ENCODE measurements at regions not wholly inside any gene's neighbourhood (a gene's known extent, or its start where the extent isn't known, plus 50 kb on each side); places are given as distances from the start of the nearest gene placed in this dataset.

DNA sequence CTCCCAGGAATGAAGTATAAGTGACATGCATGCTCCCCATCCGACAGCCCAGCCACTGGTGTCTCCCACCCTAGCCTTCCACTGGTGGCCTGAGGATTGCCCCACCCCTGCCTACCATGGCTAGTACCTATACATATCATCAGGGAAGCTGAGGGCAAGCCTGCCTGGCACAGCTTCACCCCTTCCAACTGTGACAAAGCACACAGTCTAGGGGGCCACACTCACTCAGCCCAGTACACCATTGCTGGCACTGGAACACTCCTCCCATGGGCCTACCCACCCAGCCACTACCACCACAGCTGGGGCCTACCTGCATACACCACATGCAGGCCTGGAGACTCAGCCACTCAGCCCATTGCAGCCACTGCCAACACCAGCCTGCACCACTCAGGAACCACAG lies 393.1 kb upstream of the STEAP1 start:
- Histone ChIP-seq H3K36me3 (ENCODE audit: low read depth) (no peaks in the 10 kb centered on the region), H3K27ac (ENCODE audit: poor library complexity, severe bottlenecking) (no peak overlapping the region), H3K4me1 (ENCODE audit: insufficient read depth, poor library complexity, severe bottlenecking) (no peaks in the 10 kb centered on the region), H3K9me3 (ENCODE audit: severe bottlenecking) (no peaks in the 10 kb centered on the region), H3K27me3 (ENCODE audit: insufficient read depth, poor library complexity, severe bottlenecking) (peaks cover 3% of the 10 kb centered on the region), H3K4me3 (ENCODE audit: severe bottlenecking) (no peak overlapping the region)
- TF ChIP-seq, protein P1, sequence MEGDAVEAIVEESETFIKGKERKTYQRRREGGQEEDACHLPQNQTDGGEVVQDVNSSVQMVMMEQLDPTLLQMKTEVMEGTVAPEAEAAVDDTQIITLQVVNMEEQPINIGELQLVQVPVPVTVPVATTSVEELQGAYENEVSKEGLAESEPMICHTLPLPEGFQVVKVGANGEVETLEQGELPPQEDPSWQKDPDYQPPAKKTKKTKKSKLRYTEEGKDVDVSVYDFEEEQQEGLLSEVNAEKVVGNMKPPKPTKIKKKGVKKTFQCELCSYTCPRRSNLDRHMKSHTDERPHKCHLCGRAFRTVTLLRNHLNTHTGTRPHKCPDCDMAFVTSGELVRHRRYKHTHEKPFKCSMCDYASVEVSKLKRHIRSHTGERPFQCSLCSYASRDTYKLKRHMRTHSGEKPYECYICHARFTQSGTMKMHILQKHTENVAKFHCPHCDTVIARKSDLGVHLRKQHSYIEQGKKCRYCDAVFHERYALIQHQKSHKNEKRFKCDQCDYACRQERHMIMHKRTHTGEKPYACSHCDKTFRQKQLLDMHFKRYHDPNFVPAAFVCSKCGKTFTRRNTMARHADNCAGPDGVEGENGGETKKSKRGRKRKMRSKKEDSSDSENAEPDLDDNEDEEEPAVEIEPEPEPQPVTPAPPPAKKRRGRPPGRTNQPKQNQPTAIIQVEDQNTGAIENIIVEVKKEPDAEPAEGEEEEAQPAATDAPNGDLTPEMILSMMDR (IDR thresholded peaks at IDR 0.05; ENCODE audit: poor library complexity, severe bottlenecking) = no peak
- ATAC-seq (ENCODE audit: low read depth) (no peak), DNase-seq (ENCODE audit: low spot score) (no peak)

DNA sequence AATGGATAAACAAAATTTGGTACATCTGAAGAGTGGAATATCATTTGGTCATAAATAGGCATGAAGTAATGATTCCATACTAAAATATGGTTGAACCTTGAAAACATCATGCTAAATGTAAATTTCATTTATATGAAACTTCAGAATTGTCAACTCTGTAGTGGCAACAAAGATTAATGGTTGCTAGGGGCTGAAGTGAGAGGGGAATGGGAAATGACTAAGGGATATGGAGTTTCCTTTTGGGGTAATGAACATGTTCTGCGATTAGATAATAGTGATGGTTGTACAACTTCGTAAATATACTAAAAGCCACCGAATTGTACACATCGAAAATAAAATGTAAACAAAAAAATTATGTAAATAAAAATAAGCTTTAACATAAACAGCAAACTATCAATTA lies 384.1 kb upstream of the STEAP1 start:
- Histone ChIP-seq H3K4me1 (ENCODE audit: insufficient read depth, poor library complexity, severe bottlenecking) (no peaks in the 10 kb centered on the region), H3K27ac (ENCODE audit: poor library complexity, severe bottlenecking) (no peak overlapping the region), H3K9me3 (ENCODE audit: severe bottlenecking) (no peaks in the 10 kb centered on the region), H3K36me3 (ENCODE audit: low read depth) (no peaks in the 10 kb centered on the region), H3K4me3 (ENCODE audit: severe bottlenecking) (no peak overlapping the region), H3K27me3 (ENCODE audit: insufficient read depth, poor library complexity, severe bottlenecking) (peaks cover 3% of the 10 kb centered on the region)
- DNase-seq (ENCODE audit: low spot score) (no peak), ATAC-seq (ENCODE audit: low read depth) (no peak)
- TF ChIP-seq, protein P1 (IDR thresholded peaks at IDR 0.05; ENCODE audit: poor library complexity, severe bottlenecking) = no peak

DNA sequence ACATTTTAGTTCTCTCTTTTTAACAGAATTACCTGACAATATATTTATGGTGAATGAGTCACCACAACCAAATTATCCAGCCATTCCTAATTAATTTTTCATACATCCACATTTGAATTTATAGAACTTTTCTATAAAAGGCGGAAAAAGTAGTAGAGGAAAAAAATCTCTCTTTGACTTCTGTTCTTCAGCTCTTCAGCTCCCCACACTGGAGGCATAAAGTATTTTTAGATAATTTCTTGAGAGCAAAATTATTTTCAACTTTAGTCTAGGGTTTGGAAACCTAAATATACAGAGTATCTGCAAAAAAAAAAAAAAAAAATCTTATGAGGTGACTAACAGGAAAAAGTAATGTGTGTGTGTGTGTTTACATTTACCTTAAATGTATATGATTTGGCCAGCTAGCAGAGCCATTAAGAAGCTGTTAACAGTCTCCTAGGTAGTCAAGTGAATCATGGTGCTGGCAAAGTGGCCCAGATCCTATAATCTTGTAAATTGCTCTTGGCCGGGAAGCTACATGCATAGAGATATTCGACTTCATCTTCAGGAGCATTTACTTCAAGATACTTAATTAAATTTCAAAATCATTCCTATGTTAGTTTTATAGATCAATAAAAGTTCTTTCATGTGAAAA lies 383.1 kb upstream of the STEAP1 start:
- Histone ChIP-seq H3K36me3 (ENCODE audit: low read depth) (no peaks in the 10 kb centered on the region), H3K9me3 (ENCODE audit: severe bottlenecking) (no peaks in the 10 kb centered on the region), H3K4me3 (ENCODE audit: severe bottlenecking) (no peak overlapping the region), H3K4me1 (ENCODE audit: insufficient read depth, poor library complexity, severe bottlenecking) (no peaks in the 10 kb centered on the region), H3K27me3 (ENCODE audit: insufficient read depth, poor library complexity, severe bottlenecking) (no peaks in the 10 kb centered on the region), H3K27ac (ENCODE audit: poor library complexity, severe bottlenecking) (no peak overlapping the region)
- TF ChIP-seq, protein P1 (IDR thresholded peaks at IDR 0.05; ENCODE audit: poor library complexity, severe bottlenecking) = peak; percentile 28
- ATAC-seq (ENCODE audit: low read depth) (no peak), DNase-seq (ENCODE audit: low spot score) (no peak)

DNA sequence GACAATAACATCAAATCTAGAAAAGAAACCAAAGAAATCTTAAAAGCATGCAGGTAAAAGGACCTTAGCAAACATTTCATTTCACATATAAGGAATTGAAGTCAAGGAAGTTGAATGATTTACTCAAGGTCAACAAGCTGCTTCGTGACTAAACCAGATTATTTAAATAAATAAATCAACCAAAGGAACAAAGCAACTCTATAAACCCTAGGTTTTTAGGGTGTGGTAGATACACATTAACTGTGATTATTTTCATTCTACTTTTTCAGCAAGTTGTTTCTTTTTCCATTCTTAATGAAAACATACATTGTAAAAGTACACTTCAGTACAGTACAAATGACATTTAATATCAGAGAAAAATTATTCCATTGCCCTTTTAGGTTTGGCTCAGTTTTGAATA lies 382.0 kb upstream of the STEAP1 start:
- Histone ChIP-seq H3K36me3 (ENCODE audit: low read depth) (no peaks in the 10 kb centered on the region), H3K9me3 (ENCODE audit: severe bottlenecking) (no peaks in the 10 kb centered on the region), H3K4me3 (ENCODE audit: severe bottlenecking) (no peak overlapping the region), H3K27ac (ENCODE audit: poor library complexity, severe bottlenecking) (no peak overlapping the region), H3K27me3 (ENCODE audit: insufficient read depth, poor library complexity, severe bottlenecking) (no peaks in the 10 kb centered on the region), H3K4me1 (ENCODE audit: insufficient read depth, poor library complexity, severe bottlenecking) (no peaks in the 10 kb centered on the region)
- DNase-seq (ENCODE audit: low spot score) (no peak), ATAC-seq (ENCODE audit: low read depth) (no peak)
- TF ChIP-seq, protein P1 (IDR thresholded peaks at IDR 0.05; ENCODE audit: poor library complexity, severe bottlenecking) = no peak

DNA sequence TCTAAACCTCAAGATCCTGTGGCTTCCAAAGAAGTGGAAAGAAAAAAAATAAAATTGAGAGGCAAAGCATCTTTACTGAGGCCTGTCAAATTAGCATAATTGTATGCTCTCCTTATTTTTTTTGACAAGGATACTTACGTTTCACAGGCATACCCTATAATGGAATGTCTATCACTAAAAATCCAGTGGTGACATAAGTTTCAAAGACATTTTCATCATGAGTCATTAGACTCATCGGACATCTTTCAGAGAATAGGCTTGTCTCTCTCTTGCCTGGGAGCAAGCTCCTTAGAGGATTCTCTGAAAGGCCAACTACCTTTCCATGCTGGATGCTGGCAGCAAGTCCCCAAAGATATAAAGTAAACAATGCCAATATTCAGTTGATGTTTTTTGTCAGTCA lies 380.7 kb upstream of the STEAP1 start:
- H3K27me3 ChIP-seq (ENCODE audit: insufficient read depth, poor library complexity, severe bottlenecking) = no peaks in the 10 kb centered on the region
- H3K36me3 ChIP-seq (ENCODE audit: low read depth) = no peaks in the 10 kb centered on the region
- H3K27ac ChIP-seq (ENCODE audit: poor library complexity, severe bottlenecking) = no peak overlapping the region
- ATAC-seq (ENCODE audit: low read depth) = no peak
- H3K9me3 ChIP-seq (ENCODE audit: severe bottlenecking) = no peaks in the 10 kb centered on the region
- no peaks in the 10 kb centered on the region for H3K4me1 ChIP-seq (ENCODE audit: insufficient read depth, poor library complexity, severe bottlenecking)
- TF ChIP-seq, protein P1 (IDR thresholded peaks at IDR 0.05; ENCODE audit: poor library complexity, severe bottlenecking) = no peak
- no peak overlapping the region for H3K4me3 ChIP-seq (ENCODE audit: severe bottlenecking)
- DNase-seq (ENCODE audit: low spot score) = no peak

All from RWPE2 (cell line).